T1000 (cell line): ENCODE measurements at regions not wholly inside any gene's neighbourhood (a gene's known extent, or its start where the extent isn't known, plus 50 kb on each side); places are given as distances from the start of the nearest gene placed in this dataset.

Experiments used
- DNase-seq: peaks from one replicate; lab custom pipeline; 2025; ENCODE audit warnings: mixed read lengths; lab: John Stamatoyannopoulos, UW

- no peak for DNase-seq
These were observed 95.4 kb upstream of the CYP1B1 start for GRCh38 chr2:38171208-38171855.

- DNase-seq = no peak
These were observed 94.8 kb upstream of the CYP1B1 start for GRCh38 chr2:38170733-38171132.

- DNase-seq = no peak
These were observed 94.1 kb upstream of the CYP1B1 start for GRCh38 chr2:38170067-38170466.

GRCh38 chr2:38168710-38169480 lies 92.9 kb upstream of the CYP1B1 start:
- no peak for DNase-seq

GRCh38 chr2:38167968-38168350 lies 92.0 kb upstream of the CYP1B1 start:
- no peak for DNase-seq

- no peak for DNase-seq
These were observed 89.7 kb upstream of the CYP1B1 start for GRCh38 chr2:38165698-38166097.

- no peak for DNase-seq
These were observed 88.9 kb upstream of the CYP1B1 start for GRCh38 chr2:38164881-38165280.

GRCh38 chr2:38163579-38163978 lies 87.6 kb upstream of the CYP1B1 start:
- DNase-seq = no peak

GRCh38 chr2:38163006-38163405 lies 87.1 kb upstream of the CYP1B1 start:
- no peak for DNase-seq

GRCh38 chr2:38160516-38160915 lies 84.6 kb upstream of the CYP1B1 start:
- no peak for DNase-seq

GRCh38 chr2:38159597-38159996 lies 83.6 kb upstream of the CYP1B1 start:
- DNase-seq = no peak

GRCh38 chr2:38159191-38159590 lies 83.2 kb upstream of the CYP1B1 start:
- DNase-seq = no peak

- no peak for DNase-seq
These were observed 82.6 kb upstream of the CYP1B1 start for GRCh38 chr2:38158378-38159118.

- no peak for DNase-seq
These were observed 80.5 kb upstream of the CYP1B1 start for GRCh38 chr2:38156436-38156835.

GRCh38 chr2:38155015-38155414 lies 79.1 kb upstream of the CYP1B1 start:
- DNase-seq = no peak

- no peak for DNase-seq
These were observed 78.4 kb upstream of the CYP1B1 start for GRCh38 chr2:38154395-38154794.

- no peak for DNase-seq
These were observed 77.7 kb upstream of the CYP1B1 start for GRCh38 chr2:38153476-38154135.

GRCh38 chr2:38152913-38153312 lies 77.0 kb upstream of the CYP1B1 start:
- no peak for DNase-seq

- no peak for DNase-seq
These were observed 76.1 kb upstream of the CYP1B1 start for GRCh38 chr2:38152035-38152434.

- DNase-seq = no peak
These were observed 73.6 kb upstream of the CYP1B1 start for GRCh38 chr2:38149531-38149930.

- DNase-seq = no peak
These were observed 72.5 kb upstream of the CYP1B1 start for GRCh38 chr2:38148501-38148900.

- no peak for DNase-seq
These were observed 71.6 kb upstream of the CYP1B1 start for GRCh38 chr2:38147333-38148121.
